ENCODE measurements at regions not wholly inside any gene's neighbourhood (a gene's known extent, or its start where the extent isn't known, plus 50 kb on each side); places are given as distances from the start of the nearest gene placed in this dataset.
"Not testable (repeated sequence)": the region's sequence is repeated elsewhere in the genome, so short reads cannot be mapped to it uniquely, and the experiment has no call there.

- H3K27ac ChIP-seq (ENCODE audit: low read depth, low read length, poor library complexity, severe bottlenecking) = no peak overlapping the region
- ChIA-PET POLR2A (no interaction called here), CTCF (ENCODE audit: unreplicated experiment) (no interaction called here)
- DNase-seq (ENCODE audit: low spot score) = no peak
- no peak overlapping the region for H3K4me3 ChIP-seq (ENCODE audit: low read depth, low read length, poor library complexity, severe bottlenecking)
- no TSS peak for BruUV-seq (replicated peaks)
- H4K20me1 ChIP-seq (ENCODE audit: insufficient read depth, low read length) = no peaks in the 10 kb centered on the region
- H3K36me3 ChIP-seq (ENCODE audit: insufficient read depth, low read length) = no peaks in the 10 kb centered on the region
- H2AFZ ChIP-seq (ENCODE audit: low read length) = no peak overlapping the region
- H3K9me2 ChIP-seq (ENCODE audit: insufficient read depth, low read length) = no peaks in the 10 kb centered on the region
- no peaks in the 10 kb centered on the region for H3K9me3 ChIP-seq (ENCODE audit: low read length)
- H3K4me1 ChIP-seq (ENCODE audit: insufficient read depth, low read length, poor library complexity, severe bottlenecking) = peaks cover 3% of the 10 kb centered on the region
- H3K79me2 ChIP-seq (ENCODE audit: insufficient read depth, low read depth, low read length) = no peaks in the 10 kb centered on the region
- TF ChIP-seq EZH2phosphoT487 (IDR thresholded peaks at IDR 0.05; ENCODE audit: borderline replicate concordance, low read depth, low read length) = no peak
- TF ChIP-seq CTCF (conservative IDR thresholded peaks at IDR 0.05; ENCODE audit: low read length) = no peak
- H3K4me2 ChIP-seq (ENCODE audit: low read length) = no peak overlapping the region
- intact Hi-C loops (cut with micrococcal nuclease; ENCODE audit: unreplicated experiment) = no loop called here
Observed at GRCh38 chr2:134056173-134056572, 197.7 kb upstream of the MGAT5 start.

- H2AFZ ChIP-seq (ENCODE audit: low read length); H3K4me3 ChIP-seq (ENCODE audit: low read depth, low read length, poor library complexity, severe bottlenecking); POLR2A ChIA-PET; CTCF ChIA-PET (ENCODE audit: unreplicated experiment); H3K27ac ChIP-seq (ENCODE audit: low read depth, low read length, poor library complexity, severe bottlenecking); H3K9me3 ChIP-seq (ENCODE audit: low read length); intact Hi-C loops (cut with micrococcal nuclease; ENCODE audit: unreplicated experiment); DNase-seq (ENCODE audit: low spot score); H4K20me1 ChIP-seq (ENCODE audit: insufficient read depth, low read length); BruUV-seq (replicated peaks); H3K4me1 ChIP-seq (ENCODE audit: insufficient read depth, low read length, poor library complexity, severe bottlenecking); H3K36me3 ChIP-seq (ENCODE audit: insufficient read depth, low read length); H3K9me2 ChIP-seq (ENCODE audit: insufficient read depth, low read length); H3K79me2 ChIP-seq (ENCODE audit: insufficient read depth, low read depth, low read length); H3K4me2 ChIP-seq (ENCODE audit: low read length): not testable (repeated sequence)
Observed at GRCh38 chr2:134061066-134061465, 192.8 kb upstream of the MGAT5 start.

- DNase-seq (ENCODE audit: low spot score); BruUV-seq (replicated peaks); intact Hi-C loops (cut with micrococcal nuclease; ENCODE audit: unreplicated experiment); H4K20me1 ChIP-seq (ENCODE audit: insufficient read depth, low read length); H3K4me2 ChIP-seq (ENCODE audit: low read length); H3K4me1 ChIP-seq (ENCODE audit: insufficient read depth, low read length, poor library complexity, severe bottlenecking); H3K79me2 ChIP-seq (ENCODE audit: insufficient read depth, low read depth, low read length); H3K9me2 ChIP-seq (ENCODE audit: insufficient read depth, low read length); H3K27ac ChIP-seq (ENCODE audit: low read depth, low read length, poor library complexity, severe bottlenecking); H3K9me3 ChIP-seq (ENCODE audit: low read length); H2AFZ ChIP-seq (ENCODE audit: low read length); H3K4me3 ChIP-seq (ENCODE audit: low read depth, low read length, poor library complexity, severe bottlenecking); CTCF ChIA-PET (ENCODE audit: unreplicated experiment); H3K36me3 ChIP-seq (ENCODE audit: insufficient read depth, low read length); POLR2A ChIA-PET: not testable (repeated sequence)
Observed at GRCh38 chr2:134062235-134062634, 191.6 kb upstream of the MGAT5 start.

- H3K9me3 ChIP-seq (ENCODE audit: low read length); BruUV-seq (replicated peaks); CTCF ChIA-PET (ENCODE audit: unreplicated experiment); H4K20me1 ChIP-seq (ENCODE audit: insufficient read depth, low read length); H3K27ac ChIP-seq (ENCODE audit: low read depth, low read length, poor library complexity, severe bottlenecking); H3K4me2 ChIP-seq (ENCODE audit: low read length); H3K9me2 ChIP-seq (ENCODE audit: insufficient read depth, low read length); H3K4me3 ChIP-seq (ENCODE audit: low read depth, low read length, poor library complexity, severe bottlenecking); H3K36me3 ChIP-seq (ENCODE audit: insufficient read depth, low read length); POLR2A ChIA-PET; H3K4me1 ChIP-seq (ENCODE audit: insufficient read depth, low read length, poor library complexity, severe bottlenecking); H3K79me2 ChIP-seq (ENCODE audit: insufficient read depth, low read depth, low read length); DNase-seq (ENCODE audit: low spot score); intact Hi-C loops (cut with micrococcal nuclease; ENCODE audit: unreplicated experiment); H2AFZ ChIP-seq (ENCODE audit: low read length): not testable (repeated sequence)
Observed at GRCh38 chr2:134063916-134064315, 190.0 kb upstream of the MGAT5 start.
